Right lung (tissue), 2 donors: ENCODE measurements at regions not wholly inside any gene's neighbourhood (a gene's known extent, or its start where the extent isn't known, plus 50 kb on each side); places are given as distances from the start of the nearest gene placed in this dataset.
"Not testable (repeated sequence)": the region's sequence is repeated elsewhere in the genome, so short reads cannot be mapped to it uniquely, and the experiment has no call there.

Experiments
- DNase-seq, 2 donors: peaks; one replicate each; pipeline ENCODE4 v3.0.0-alpha.2; 2013

DNA sequence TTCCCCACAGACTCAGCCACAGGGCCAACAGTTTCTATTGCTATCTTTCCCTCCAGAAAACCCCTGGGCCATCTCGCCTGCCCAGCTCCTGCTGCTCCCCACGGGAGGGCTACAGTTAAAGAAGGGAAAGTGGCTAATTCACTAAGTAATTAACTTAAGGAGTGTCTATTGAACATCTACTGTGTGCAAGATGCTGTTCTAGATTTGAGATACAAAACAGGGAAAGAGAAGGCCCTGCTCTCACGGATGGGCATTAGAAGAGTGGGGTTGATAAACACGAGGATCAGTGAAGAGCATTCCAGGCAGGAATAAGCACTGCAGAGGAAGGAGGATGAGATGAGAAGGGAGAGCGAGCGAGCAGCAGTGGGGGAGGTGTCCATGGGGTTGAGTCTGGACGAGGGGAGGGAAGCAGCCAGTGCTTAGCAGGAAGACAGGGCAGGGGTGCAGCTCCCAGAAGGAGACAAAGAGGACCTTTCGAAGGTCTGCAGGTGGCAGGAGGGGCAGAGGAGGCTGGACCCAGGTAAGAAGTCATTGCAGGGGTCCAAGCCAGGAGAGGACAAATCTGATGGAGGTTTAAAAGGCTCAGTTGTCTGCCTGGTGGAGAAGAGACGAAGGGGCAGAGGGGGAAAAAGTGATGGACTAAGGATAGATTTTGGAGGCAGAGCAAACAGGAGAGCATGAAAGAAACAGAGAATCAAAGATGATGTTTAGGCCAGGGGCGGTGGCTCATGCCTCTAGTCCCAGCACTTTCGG, 64.7 kb downstream of the KLF15 start:
- DNase-seq: no peak

DNA sequence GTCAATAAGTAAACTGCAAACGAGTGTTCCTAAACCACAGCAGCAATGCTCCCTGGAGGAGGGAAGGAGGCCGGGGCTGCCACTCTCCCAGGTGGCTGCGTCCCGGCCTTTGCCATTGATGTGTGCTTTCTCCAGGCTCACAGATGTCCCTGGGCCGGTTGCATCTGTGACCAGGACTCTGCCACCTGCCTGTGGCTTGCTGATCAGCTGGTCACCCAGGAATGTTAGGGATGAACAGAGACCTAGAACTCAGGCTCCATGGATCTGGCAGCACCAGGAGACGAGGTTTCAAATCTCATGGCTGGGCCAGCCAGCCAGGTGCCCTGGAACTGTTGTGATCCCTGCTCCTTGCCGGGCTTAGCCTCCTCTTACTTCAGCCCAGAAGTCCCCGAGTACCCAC, 65.7 kb downstream of the KLF15 start:
- DNase-seq: no peak

DNA sequence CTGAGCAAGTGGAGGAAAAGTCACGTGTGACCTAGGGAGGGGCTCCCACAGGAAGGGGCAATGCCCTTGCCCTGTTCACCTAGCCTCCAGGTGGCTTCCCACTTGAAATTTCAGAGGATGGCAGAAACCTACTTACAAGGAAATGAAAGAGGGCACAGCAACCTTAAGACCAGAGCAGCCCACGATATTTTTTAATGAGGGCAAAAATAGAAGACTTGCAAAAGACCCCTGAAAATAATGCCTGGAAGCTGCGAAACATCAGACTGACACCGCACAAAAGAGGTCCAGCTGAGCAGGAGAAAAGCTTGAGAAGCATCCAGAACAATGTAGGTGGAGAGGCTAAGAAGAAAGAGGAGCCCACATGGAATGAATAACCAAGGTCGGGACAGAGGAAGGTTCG, 66.1 kb downstream of the KLF15 start:
- no peak for DNase-seq

GRCh38 chr3:126290325-126290724, 66.9 kb downstream of the KLF15 start:
- no peak for DNase-seq

- no peak for DNase-seq
These were observed 68.1 kb downstream of the KLF15 start for GRCh38 chr3:126289096-126289495.

DNA sequence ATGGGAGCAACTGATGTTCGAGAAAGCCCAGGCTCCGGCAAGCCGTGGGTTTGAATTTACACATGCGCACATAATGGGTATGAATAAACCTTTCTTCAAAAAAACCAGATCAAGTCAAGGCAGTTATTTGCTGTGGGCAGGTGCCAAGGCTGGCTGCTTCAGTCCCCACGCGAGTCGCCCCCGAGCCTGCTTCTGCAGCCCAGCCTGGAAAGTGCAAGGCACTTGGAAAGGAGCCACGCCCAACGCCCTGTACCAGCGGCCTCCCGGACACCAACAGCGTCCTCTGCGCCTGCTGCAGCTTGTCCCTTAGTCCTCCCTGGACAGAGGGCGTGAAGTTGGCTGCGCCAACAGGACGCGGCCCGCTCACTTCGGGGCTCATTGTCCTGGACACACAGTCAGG, 68.9 kb downstream of the KLF15 start:
- DNase-seq: no peak

- DNase-seq: peak; percentile 63 to 66
These were observed 69.5 kb downstream of the KLF15 start for GRCh38 chr3:126287536-126288241.

DNA sequence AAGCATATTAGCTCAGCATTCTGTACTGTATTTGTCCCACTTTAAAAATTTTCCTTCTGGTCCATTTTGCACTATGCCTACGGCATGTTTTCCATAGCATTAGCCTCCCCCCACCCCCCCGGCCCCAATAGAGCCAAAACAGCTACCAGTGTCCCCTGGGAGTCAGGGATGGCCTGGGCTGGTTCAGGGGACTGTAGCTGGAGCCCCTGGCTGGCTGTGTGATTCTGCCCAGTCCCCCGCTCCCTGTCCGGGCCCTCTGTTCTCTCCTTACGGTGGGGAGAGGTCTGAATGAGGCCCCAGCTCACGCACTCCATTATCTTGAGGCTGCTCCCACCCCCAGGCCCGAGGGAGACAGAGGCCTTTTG, 70.1 kb downstream of the KLF15 start:
- DNase-seq: no peak

DNA sequence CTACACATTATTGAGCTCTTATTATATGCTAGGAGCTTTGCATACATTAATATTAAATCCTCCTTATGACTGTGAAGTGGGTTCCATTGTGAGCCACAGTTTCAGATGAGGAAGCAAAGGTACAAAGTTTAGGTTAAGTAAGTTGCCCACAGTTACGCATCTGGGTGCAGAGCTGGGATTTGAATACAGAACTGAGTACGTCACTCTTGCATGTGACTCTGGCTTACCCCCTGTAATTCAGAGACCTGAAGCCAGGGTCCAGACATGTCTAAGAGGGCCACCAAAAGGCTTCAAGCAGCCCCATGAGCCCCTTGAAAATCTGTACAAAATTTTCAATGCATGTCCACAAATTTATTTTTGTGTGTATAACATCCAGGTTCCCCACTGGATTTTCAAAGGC, 71.8 kb downstream of the KLF15 start:
- DNase-seq: no peak

DNA sequence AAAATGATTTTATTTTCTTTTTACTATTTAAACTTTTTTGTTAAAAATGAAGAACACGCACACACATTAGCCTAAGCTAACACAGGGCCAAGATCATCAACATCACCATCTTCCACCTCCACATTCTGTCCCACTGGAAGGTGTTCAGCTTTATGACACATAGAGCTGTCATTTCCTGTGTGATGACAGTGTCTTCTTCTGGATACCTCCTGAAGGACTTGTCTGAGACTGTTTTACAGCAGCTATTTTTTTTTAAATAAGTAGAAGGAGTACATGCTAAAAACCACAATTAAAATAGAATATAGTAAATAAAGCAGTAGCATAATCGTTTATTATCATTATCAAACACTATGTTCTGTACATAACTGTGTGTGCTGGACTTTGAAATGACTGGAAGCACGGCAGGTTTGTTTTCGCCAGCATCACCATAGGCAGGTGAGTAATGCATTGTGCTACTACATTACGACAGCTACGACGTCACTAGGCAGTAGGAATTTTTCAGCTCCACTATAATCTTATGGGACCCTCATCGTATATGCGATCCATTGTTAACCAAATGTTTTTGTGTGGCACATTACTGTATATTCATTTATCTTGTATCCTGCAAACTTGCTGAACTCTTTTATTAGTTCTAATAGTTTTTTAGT, 72.8 kb downstream of the KLF15 start:
- no peak for DNase-seq

DNA sequence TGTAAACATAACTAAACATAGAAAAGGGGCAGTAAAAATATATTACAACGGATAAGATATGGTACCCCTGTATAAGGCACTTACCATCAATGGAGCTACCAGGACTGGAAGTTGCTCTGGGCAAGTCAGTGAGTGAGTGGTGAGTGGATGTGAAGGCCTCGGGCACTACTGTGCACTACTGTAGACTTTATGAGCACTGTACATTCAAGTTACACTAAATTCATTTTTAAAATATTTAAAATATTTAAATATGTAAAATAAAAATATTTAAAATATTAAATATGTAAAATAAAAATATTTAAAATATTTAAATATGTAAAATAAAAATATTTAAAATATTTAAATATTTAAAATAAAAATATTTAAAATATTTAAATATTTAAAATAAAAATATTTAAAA, 73.6 kb downstream of the KLF15 start:
- DNase-seq: not testable (repeated sequence)

GRCh38 chr3:126279853-126280252, 77.4 kb downstream of the KLF15 start:
- DNase-seq: no peak

DNA sequence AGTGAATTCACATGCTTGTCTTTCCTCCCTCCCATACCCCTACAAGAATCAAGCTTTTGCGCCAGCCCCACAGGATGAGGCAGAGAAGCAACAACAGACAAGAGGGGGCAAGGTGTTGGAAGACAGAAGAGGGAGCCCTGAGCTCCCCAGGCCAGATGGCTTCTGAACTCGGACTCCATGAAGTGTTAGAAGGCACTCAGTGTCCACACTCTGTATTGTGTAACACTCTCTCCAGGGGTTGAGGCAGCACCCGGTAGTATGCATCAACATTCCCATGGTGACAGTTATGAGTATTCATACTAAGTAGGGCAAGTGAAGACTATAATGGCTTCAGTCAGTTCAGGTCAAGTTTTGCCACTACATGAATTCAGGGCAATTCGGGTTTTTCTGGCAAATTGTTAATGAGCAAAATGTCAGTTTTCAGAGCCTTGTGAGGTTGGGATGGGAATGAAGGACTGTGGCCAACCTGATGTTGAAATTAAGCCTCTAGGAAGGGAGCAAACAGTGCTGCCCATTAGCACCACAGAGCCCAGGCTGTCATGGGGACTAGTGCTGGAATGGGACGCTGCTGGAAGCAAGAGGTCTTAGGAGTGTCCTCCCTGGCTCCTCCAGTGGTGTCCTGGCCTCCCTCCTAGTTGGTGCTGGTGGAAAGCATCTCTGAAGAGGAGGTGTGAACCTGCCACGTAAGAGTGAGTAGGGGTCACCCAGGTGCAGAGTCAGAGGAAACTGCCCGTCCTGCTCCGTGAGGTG, 79.4 kb downstream of the KLF15 start:
- no peak for DNase-seq

DNA sequence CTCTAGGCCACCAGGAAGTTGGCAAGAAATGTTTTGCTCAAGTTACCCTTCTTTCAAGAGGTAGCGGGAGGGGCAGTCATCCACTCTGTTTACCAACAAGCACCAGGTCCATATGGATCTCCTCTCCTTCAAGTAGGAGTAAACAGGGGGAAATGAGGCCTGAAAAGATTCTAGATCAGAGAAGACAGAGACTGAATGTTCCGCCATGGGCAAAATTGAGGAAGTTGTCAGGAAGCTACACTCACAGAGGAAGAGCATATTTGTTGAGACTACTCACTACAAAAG, 81.6 kb downstream of the KLF15 start:
- no peak for DNase-seq

- DNase-seq: peak; percentile 67 to 71
These were observed 82.2 kb downstream of the KLF15 start for GRCh38 chr3:126274735-126275619.

DNA sequence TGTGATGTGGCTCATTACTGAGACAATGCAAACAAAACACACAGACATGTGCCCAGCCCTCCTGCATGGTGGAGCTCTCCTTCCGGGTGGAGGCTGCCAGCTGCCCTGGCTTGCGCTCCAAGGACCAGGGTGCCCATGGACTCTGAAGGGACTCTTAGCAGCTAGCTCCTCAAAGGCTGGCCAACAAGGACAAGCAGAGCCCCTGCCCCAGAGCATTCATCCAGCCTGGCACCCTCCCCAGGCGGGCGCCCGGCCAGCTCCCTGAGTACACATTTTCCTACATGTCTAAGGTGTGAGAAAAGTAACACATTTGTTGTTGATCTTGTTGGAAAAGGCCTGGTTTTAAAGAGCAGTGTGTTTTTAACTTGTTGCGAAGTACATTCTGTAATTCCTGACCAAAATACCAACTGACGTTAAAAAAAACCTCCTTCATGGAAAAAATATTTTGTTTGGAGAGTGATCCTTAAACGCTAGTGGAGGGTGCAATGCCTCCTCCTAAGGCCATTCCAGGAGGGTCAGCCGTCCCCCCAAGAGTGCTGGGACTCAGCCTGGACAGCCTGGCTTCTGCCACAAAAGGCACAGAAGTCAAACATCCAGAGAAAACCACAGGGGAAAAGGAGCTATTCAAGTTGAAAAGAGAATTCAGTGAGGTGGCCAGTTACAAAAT, 86.9 kb downstream of the KLF15 start:
- DNase-seq: peak; percentile 86

- no peak for DNase-seq
These were observed 87.9 kb downstream of the KLF15 start for GRCh38 chr3:126269354-126269753.

- no peak for DNase-seq
These were observed 88.3 kb downstream of the KLF15 start for GRCh38 chr3:126268866-126269265.

GRCh38 chr3:126267976-126268615, 87.7 kb upstream of the ALDH1L1 start:
- DNase-seq: no peak

- peak; percentile 79 to 86 for DNase-seq
These were observed 87.0 kb upstream of the ALDH1L1 start for GRCh38 chr3:126267169-126267975.
